GM18873 (cell line): ENCODE measurements at regions not wholly inside any gene's neighbourhood (a gene's known extent, or its start where the extent isn't known, plus 50 kb on each side); places are given as distances from the start of the nearest gene placed in this dataset.
"Not testable (repeated sequence)": the region's sequence is repeated elsewhere in the genome, so short reads cannot be mapped to it uniquely, and the experiment has no call there.

ENCODE experiments used
- ATAC-seq: cut with Tn5 transposase; IDR thresholded peaks from one replicate; pipeline ENCODE4 v1.9.1; 2021; ENCODE audit warnings: mild to moderate bottlenecking, moderate library complexity, moderate number of reproducible peaks; ENCODE audit not compliant: unreplicated experiment, low FRiP score

DNA sequence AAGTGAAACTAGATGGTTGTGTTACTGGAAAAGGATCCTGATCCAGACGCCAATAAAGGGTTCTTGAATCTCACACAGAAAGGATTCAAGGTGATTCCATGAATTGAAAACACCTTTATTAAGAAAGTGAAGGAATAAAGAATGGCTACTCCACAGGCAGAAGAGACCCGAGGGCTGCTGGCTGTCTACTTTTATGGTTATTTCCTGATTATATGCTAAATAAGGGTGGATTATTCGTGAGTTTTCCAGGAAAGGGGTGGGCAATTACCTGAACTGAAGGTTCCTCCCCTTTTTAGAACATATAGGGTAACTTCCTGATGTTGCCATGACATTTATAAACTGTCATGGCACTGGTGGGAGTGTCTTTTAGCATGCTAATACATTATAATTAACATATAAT, 50.9 kb upstream of the WARS2 start:
- ATAC-seq: no peak

DNA sequence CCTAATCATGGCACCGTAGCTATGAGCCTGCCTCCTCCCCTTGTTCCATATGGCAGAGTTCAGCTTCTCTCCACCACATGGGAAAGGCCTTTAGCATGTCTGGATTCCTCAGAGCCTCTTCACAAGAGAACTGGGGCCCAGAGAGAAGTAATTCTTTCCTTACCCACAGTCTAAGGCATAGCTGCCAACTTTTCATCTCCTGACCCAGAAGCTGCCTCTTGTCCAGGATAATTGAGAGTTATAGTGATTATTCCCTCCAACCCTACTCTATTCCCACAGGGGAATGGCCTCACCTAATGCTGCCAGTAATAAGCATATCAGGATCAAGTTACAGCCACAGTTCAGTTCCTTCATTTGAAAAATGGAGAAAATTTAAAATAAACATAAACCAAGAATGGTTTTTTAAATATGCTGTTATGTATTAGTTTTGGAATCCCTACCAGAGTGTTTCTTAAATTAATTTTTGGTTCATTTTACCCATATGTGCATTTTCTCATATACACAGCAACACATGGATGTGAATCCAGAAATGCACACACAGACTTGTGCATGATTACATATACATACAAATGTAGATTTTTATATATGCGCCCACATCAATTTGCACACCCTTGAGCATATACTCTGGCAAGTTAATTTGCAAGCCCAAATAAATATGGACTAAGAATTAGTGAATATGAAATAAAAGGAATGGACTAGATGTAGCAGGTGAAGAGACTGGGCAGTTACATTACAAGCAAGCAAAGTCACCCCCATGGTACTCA, 63.9 kb upstream of the WARS2 start:
- no peak for ATAC-seq

DNA sequence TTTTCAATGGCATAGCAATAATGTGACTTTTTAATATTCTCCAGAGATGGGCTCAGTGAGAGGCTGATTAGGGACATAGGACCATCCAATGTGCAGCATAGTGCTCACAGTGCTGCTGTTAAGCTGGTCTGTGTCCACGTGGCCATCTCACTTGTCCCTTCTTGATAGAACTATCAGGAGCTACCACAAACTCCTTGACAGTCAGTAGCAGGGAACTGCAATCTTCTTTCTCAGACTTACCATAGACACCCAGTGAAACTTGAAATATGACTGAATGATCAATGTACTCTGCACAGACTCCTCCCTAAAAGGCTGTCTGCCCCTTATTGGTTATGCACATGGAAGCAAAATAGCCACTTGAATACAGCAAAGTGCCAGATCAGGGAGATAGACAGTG, 64.5 kb upstream of the WARS2 start:
- ATAC-seq: no peak

DNA sequence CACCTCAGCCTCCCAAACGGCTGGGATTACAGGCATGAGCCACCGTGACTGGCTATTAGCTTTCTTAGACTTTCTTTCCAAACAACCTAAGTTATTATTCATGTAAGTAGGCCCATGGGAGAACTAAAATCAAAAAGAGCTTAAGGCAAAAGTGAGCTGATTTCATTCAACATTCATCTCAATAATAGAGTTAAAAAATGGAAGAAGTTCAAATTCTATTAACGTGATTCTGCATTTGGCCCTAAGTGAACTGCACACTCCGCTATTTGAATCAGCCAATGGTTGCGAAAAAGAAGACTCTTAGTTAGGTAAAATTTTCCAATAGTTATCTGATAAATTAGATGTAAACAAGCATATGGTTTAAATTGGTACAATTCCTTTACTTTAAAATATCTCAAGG, 68.6 kb upstream of the WARS2 start:
- ATAC-seq: no peak

DNA sequence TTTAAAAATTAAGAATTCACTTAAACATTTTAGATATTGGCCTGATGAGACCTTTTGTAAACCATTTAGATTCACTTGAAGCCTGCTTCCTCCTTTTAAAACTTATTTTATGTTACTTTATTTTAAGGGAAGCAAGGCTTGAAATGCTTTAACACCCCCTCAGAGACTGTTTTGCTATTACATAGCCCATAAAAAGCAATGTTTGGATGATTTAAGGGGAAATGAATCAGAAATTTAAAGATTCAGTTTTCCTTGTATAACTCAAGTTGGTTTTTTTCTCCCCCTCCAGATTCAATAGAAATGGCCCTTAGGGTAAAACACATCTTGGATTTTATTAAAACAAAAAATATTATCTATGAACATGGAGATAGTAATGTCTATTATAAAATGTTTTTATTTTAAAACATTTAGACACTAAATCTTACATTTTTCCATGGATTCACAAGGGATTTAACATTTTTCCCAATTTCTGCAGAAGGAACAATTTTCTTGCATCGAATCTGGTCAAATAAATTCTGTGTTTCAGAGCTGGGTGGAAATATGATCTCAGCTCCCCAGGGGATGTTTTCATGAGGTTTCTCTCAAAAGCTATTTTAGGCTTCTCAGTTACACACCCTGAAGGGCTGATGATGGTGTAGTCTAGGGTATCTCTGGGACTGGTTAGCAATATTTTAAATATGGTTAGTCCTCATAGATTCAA, 69.3 kb upstream of the WARS2 start:
- no peak for ATAC-seq

DNA sequence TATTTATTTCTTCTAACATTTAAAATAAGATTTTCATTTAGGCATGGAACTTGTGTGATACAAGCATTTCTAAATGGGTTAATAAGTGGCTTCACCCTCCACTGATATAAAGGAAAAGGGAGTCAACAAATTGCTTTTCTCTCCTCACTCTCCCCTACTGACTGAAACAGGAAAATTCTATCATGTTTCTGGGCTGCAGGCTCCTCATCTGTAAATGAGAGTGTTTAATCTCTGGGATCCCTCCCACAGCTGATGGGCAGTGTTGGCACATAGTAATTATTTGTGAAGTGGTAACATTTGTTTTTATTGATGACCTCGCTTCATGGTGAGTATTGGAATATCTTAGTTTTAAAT, 69.8 kb upstream of the WARS2 start:
- ATAC-seq: no peak

DNA sequence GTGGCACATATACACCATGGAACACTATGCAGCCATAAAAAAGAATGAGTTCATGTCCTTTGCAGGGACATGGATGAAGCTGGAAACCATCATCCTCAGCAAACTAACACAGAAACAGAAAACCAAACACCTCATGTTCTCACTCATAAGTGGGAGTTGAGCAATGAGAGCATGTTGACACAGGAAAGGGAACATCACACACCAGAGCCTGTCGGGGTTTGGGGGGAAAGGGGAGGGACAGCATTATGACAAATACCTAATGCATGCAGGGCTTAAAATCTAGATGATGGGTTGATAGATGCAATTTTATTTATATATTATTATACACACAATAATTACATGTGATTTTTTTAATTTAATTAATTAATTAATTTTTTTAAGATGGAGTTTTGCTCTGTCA, 72.8 kb upstream of the WARS2 start:
- not testable (repeated sequence) for ATAC-seq

DNA sequence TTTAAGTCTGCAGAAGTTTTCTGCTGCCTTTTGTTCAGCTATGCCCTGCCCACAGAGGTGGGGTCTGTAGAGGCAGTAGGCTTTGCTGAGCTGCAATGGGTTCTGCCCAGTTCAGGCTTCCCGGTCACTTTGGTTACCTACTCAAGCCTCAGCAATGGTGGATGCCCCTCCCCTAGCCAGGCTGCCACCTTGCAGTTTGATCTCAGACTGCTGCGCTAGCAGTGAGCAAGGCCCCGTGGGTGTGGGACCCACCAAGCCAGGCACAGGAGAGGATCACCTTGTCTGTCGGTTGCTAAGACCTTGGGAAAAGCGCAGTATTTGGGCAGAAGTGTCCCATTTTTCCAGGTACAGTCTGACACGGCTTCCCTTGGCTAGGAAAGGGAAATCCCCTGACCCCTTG, 74.5 kb upstream of the WARS2 start:
- ATAC-seq: not testable (repeated sequence)

DNA sequence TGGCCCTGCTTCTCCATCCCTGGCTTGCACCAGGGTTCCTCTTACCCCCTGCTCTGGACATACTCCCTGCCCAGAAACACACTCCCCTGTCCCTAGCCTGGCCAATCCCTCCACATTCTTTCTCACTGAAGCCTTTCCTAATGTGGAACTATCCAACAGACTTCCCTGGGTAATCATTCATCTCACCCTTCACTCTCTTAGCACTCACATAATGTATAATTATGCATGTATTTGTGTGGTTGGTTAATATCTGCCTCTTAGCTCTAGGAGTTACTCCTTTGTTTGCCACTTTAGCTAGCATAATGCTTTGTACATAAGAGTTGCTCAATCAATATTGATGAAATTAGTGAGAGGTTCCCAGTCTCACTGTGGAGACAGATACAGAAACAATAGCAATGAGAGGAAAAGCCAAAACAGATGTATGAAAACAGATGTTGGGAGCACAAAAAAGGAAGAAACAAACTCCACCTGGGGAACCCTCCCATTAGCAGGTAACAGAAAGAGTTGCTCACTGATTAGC, 76.9 kb upstream of the WARS2 start:
- ATAC-seq: no peak

DNA sequence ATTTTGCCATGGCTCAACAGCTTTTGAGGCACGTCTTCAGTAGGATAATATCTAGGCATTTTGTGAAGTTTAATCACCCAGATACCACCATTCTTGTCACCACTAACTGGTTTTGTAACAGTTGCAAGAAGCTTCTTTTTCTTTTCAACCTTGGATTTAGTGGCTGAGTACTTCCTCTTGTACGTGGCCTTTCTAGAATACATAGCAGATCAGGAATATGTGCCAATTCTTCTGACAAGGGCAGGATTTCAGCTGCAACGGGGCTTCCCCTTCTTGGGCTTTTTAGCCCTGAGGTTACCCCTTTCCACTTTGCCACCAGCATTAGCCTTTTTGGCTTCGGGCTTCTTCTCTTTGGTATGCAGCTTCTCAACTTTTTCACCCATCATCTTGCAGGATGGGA, 79.3 kb upstream of the WARS2 start:
- ATAC-seq: no peak

DNA sequence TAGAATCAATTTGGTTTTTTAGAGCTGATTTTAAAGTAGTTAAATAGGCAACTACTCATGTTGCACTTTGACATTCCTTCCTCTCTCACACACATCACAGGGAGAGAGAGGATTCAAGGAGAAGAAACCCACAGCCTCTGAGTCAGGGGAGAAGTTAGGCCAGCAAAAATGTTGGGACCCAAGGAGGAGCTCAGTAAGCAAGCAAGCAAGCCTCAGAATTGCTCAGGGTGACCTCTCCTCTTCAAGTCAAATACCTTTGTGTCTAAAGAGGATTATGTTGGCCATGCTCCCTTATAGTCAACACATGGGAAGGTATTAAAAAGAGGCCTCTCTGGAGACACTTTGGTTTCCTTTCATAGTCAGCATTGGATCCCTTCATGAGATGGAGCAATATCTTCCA, 80.5 kb upstream of the WARS2 start:
- no peak for ATAC-seq

DNA sequence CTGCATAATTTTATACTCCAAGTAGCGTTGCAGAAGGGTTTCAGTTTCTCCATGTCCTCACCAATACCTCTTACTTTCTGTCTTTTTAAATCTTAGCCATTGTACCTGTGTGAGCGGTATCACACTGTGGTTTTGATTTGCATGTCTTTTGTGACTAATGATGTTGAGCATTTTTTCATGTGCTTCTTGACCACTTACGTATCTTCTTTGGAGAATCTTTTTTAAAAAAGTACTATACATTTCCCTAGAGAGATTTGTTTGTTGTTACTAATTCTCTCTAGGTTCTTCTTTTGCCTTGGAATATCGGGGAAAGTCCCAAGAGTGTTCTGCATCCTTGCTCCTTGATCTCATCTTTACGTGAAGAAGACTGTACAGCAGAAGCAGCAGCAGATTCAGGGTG, 81.8 kb upstream of the WARS2 start:
- no peak for ATAC-seq

DNA sequence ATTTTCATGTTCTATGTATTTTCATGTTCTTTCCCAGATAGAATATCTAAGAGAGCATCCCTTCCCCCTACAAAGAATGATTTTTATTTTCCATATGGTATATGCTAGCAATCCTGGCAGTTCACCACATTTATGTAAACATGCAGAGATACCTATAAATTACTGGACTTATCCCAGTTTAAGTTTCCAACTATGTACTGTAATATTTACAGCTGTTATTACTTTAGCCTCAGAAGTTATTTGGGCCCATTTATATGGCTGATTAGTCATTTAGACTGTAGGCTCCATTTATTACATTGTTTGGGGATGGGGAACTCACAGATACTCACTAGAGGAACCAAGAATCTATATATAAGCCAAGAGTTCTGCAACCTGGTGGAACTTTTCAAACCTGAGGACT, 84.8 kb upstream of the WARS2 start:
- no peak for ATAC-seq

DNA sequence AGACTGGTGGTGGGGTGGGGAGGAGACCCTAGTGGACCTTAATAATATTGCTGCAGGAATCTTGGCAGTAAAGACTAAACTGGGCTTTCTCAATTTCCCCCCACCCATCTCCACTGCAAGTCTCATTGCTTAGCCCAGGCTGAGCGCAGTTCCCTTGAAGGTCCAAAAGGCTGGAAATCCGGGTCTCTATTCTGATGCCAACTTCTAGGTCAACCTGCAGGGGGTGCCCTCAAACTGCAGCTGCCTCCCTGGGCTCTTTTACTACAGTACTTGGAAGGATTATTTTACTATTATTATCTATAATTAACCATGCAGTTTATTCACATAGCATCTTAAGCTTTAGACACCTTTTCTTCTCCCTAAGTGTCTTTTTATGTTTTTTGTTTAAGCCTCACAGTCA, 85.4 kb upstream of the WARS2 start:
- ATAC-seq: no peak

DNA sequence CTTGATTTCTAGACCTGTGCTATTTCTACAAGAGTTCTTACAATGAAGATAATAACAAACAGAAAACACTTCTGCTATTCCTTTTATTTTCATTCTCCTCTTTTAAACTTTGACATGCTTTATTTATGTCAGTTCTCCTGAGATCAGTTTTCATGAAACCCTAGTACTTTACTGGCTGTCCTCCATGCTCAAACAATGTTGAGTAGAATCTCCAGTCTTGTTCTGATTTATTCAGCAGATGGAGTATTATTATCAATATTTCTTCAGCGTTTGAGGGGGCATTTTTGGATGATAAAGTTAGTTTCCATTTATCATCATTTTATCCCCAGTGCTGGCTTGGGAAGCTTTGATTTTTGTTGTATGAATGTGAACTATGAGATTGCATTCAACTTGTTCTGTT, 85.9 kb upstream of the WARS2 start:
- no peak for ATAC-seq

DNA sequence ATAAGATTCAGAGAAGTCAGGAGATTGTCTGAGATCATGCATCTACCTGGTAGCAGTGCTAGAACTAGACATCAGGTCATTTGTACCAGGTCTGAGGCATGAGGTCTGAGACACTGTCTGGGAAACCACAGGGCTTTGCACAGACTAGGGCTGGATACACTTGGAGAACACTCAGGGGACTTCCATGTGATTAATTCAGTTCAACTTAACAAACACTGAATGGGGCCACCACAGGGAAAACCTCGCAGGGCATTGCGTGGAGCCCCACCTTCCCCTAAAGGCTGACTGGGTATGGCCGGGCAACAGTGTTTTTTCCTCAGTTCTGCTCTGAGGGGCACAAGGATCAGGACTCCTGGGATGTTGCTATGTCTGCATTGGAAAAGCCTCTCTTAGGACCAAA, 86.5 kb upstream of the WARS2 start:
- ATAC-seq: no peak

DNA sequence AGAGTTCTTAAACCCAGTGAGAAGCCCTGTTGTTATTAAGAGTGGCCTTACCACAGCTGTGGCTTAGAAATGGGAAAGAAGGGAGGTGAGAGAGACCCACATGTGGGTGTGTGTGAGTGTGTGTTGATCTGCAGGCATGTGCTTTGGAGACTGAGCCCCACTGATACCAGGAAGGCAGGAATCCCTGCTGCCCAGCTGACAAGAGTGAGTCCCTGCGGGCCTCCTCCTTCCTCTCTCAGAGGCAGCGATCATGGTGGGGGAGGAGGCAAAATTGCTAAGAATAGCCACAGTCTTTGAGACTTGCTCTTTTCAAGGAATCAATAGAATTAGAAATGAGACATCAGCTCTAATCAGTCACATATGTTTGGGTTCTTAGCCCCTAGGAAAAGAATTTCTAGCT, 87.0 kb upstream of the WARS2 start:
- ATAC-seq: no peak

DNA sequence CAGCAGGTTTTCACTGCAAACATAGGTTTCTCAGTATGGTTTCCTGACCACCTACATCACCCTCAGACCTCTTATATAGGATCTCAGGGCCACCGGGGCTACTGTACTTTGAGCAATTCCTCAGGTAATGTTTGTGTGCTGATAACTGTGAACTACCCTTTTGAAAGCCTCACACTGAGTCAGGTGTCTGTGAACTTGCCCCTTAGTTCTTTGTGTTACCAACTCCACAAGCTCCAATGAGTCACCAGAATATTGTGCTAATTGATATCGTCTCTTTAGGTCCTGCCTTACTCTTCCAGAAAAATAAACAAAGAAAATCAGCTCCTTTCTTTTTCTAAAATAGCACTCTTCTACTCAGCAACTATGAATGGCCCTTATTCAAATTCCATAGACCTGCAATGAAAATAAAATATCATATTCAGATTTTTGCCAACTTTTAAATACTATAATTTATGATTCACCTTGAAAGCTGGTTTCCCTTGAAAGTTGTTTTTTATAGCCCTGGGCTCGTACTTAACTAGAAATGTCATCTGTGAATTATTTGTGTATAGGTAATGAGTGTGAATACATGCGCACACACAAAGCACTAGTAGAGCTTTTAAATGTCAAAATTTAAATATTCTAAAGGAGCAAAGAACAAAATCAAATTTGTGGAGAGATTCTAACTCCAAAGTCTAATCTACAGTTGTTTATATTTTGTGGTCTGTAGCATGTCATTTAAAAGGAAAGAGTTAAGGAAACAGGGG, 88.1 kb upstream of the WARS2 start:
- no peak for ATAC-seq

DNA sequence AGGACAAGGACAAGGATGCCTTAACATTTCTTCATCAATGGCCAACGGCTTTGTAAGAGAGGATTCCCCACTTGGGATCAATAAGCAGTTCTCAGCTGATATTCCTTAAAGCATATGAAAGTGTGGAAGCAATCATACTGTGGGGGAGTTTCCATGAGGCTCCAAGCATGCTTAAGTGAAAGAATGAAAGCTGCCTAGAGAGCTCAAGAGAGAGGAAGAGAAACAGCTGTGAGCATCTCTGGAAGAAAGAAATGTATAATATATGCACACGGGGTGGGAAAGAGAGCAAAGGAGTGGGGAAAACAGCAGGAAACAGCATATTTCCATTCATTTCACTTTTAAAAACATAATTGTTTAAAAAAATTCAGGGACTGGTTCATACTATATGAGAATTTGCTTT, 94.7 kb upstream of the WARS2 start:
- ATAC-seq: no peak

DNA sequence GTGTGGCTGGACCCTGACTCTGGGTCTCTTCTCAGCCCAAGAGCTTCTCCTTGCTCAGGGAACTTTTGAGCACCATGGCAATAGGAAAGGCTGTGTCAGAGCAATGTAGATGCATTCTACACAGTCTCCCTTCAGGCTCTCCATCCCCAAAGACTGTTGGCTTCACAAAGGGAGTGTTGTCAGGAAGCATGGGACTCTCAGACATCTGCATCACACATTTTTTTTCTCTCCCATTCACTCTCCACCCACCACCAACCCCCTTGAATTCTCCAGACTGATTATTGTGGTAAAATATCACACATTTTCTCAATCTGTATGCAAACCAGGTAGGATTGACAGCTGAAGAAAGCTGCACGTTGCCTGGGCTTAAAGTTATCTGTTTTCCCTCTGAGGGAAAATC, 105.4 kb upstream of the WARS2 start:
- no peak for ATAC-seq

DNA sequence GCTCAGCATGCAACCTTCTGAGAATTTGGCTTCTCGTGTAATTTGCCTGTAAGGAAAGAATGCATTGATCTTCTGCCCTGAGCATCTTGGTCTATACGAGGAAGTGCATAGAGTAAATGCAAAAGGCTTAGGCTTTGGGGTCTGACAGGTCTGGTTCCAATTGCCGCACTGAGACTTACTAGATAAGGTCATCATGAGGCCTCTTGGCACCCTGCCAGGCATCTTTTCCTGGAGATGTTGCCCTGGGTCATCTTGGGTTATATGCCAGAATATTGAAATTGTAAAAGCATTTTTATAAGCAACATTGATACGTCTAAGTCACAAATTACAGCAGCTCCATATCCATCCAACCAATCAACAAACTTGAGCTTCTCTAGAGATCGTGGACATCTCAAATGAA, 108.8 kb upstream of the WARS2 start:
- no peak for ATAC-seq

DNA sequence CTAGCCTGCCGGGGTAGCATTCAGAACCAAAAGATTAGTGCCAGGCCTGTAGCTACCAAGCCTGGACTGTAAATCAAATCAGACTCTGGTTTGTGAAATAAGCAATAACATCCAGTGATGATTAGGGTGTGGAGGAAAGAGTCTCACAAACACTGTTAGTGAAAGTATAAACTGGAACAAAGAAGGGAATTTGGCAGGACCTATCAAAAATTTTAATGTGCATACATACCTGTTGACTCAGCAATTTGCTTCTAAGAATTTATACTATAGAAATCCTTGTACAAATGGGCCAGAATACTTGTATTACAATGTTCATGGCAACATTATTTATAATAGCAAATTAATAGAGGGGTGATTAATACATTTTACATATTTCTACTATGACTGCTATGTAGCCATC, 109.8 kb upstream of the WARS2 start:
- ATAC-seq: no peak
